Fibroblast of mammary gland (primary cell): ENCODE measurements at regions not wholly inside any gene's neighbourhood (a gene's known extent, or its start where the extent isn't known, plus 50 kb on each side); places are given as distances from the start of the nearest gene placed in this dataset.

Experiments
- DNase-seq: peaks from one replicate; pipeline ENCODE4 v3.0.0-alpha.2; 2010; ENCODE audit warnings: low read depth
- H3K4me3 ChIP-seq: 2 replicates; pipeline ENCODE4 v1.5.1; 2011; ENCODE audit warnings: low read depth, mild to moderate bottlenecking, low read length, moderate library complexity; ENCODE audit not compliant: control insufficient read depth
- CTCF ChIP-seq: conservative IDR thresholded peaks from 2 replicates; pipeline ENCODE4 v1.5.1; 2011; ENCODE audit warnings: low read depth, low read length, inconsistent platforms; ENCODE audit not compliant: control insufficient read depth, insufficient read depth

GRCh38 chr6:145428706-145429105, 306.6 kb downstream of the EPM2A start:
- no peak overlapping the region for H3K4me3 ChIP-seq
- DNase-seq = no peak
- no peak for TF ChIP-seq CTCF

- no peak overlapping the region for H3K4me3 ChIP-seq
- no peak for DNase-seq
- TF ChIP-seq CTCF = no peak
Observed at GRCh38 chr6:145442110-145442509, 293.2 kb downstream of the EPM2A start.

GRCh38 chr6:145445674-145446073, 289.6 kb downstream of the EPM2A start:
- no peak for DNase-seq
- no peak for TF ChIP-seq CTCF
- H3K4me3 ChIP-seq = no peak overlapping the region

- no peak for DNase-seq
- H3K4me3 ChIP-seq = no peak overlapping the region
- TF ChIP-seq CTCF = no peak
Observed at GRCh38 chr6:145451029-145451428, 284.3 kb downstream of the EPM2A start.

GRCh38 chr6:145453376-145453775, 281.9 kb downstream of the EPM2A start:
- peak; percentile 33 for TF ChIP-seq CTCF
- no peak overlapping the region for H3K4me3 ChIP-seq
- peak; percentile 1 for DNase-seq

GRCh38 chr6:145454006-145454405, 281.3 kb downstream of the EPM2A start:
- no peak for DNase-seq
- TF ChIP-seq CTCF = no peak
- H3K4me3 ChIP-seq = no peak overlapping the region

- DNase-seq = no peak
- H3K4me3 ChIP-seq = no peak overlapping the region
- TF ChIP-seq CTCF = no peak
Observed at GRCh38 chr6:145457556-145457955, 277.8 kb downstream of the EPM2A start.
